HCT116 (cell line): ENCODE measurements at regions not wholly inside any gene's neighbourhood (a gene's known extent, or its start where the extent isn't known, plus 50 kb on each side); places are given as distances from the start of the nearest gene placed in this dataset.

Source experiments
- CEBPB ChIP-seq: IDR thresholded peaks from 2 replicates; pipeline ENCODE4 v1.6.1; 2012; ENCODE audit warnings: low read depth
- EZH2 ChIP-seq: fragments of 200-600 bp; sonication (generic); IDR thresholded peaks from 2 replicates; pipeline ENCODE4 v1.6.1; 2017; ENCODE audit warnings: antibody characterized with exemption, mixed run types
- FOSL1 ChIP-seq: IDR thresholded peaks from 2 replicates; pipeline ENCODE4 v1.6.1; 2012; ENCODE audit warnings: low read depth
- POLR2A ChIP-seq: IDR thresholded peaks from 2 replicates; pipeline ENCODE4 v1.7.0; 2011; ENCODE audit warnings: borderline replicate concordance; ENCODE audit not compliant: insufficient read depth, insufficient read length; ENCODE audit errors: extremely low read depth
- POLR2AphosphoS5 ChIP-seq: IDR thresholded peaks from 2 replicates; pipeline ENCODE4 v1.6.1; 2011; ENCODE audit warnings: mild to moderate bottlenecking, low read depth, low read length, moderate library complexity
- ZNF274 ChIP-seq: fragments of 200-500 bp; sonication (Bioruptor generic); IDR thresholded peaks from 2 replicates; pipeline ENCODE4 v1.6.1; 2014; ENCODE audit warnings: mild to moderate bottlenecking, low read depth, low read length, inconsistent platforms
- TF ChIP-seq, protein P1 (sequence below): IDR thresholded peaks from 2 replicates; pipeline ENCODE4 v1.6.1; 2012
- TF ChIP-seq, protein P2 (sequence below): IDR thresholded peaks from 2 replicates; pipeline ENCODE4 v1.6.1; 2011; ENCODE audit warnings: mild to moderate bottlenecking, low read length, moderate library complexity; ENCODE audit not compliant: insufficient replicate concordance; ENCODE audit errors: extremely low read depth
- TF ChIP-seq, protein P3 (sequence below), 3 experiments: fragments of 200-600 bp in 1 of 3; sonication (generic) in 1 of 3; IDR thresholded peaks in 2 of 3; conservative IDR thresholded peaks in 1 of 3; 2 replicates each; pipeline ENCODE4 v1.5.1; 2012 to 2017; ENCODE audit warnings: low read depth in 2 of 3, low read length in 2 of 3, antibody characterized with exemption in 1 of 3, borderline replicate concordance in 1 of 3, control low read depth in 1 of 3, mild to moderate bottlenecking in 1 of 3, mixed read lengths in 1 of 3, mixed run types in 1 of 3, moderate library complexity in 1 of 3; ENCODE audit not compliant: insufficient read depth in 1 of 3
- TF ChIP-seq, protein P4 (sequence below): IDR thresholded peaks from 2 replicates; pipeline ENCODE4 v1.6.1; 2012

DNA sequence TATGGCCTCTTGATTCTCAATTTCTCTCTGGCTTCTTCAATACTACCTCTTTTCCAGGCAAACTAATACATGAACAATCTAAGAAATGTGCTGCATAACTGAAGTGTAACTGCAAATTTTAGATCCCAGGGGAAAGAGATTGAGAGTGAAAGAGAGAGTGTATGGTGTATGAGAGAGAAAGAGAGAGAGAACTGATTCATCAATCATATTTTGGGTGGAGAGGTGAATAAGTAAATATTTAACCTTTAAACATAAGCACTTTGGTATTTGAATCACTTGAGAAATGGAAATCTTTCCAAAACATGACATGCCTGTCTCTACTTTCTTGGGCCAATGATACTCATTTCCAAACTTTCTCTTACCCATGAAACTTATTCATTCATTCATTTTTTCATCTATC lies 147.2 kb upstream of the DIPK2B start:
- no peak for TF ChIP-seq POLR2AphosphoS5
- no peak for TF ChIP-seq ZNF274
- TF ChIP-seq, protein P1, sequence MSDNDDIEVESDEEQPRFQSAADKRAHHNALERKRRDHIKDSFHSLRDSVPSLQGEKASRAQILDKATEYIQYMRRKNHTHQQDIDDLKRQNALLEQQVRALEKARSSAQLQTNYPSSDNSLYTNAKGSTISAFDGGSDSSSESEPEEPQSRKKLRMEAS = no peak
- TF ChIP-seq POLR2A = no peak
- TF ChIP-seq, protein P2, sequence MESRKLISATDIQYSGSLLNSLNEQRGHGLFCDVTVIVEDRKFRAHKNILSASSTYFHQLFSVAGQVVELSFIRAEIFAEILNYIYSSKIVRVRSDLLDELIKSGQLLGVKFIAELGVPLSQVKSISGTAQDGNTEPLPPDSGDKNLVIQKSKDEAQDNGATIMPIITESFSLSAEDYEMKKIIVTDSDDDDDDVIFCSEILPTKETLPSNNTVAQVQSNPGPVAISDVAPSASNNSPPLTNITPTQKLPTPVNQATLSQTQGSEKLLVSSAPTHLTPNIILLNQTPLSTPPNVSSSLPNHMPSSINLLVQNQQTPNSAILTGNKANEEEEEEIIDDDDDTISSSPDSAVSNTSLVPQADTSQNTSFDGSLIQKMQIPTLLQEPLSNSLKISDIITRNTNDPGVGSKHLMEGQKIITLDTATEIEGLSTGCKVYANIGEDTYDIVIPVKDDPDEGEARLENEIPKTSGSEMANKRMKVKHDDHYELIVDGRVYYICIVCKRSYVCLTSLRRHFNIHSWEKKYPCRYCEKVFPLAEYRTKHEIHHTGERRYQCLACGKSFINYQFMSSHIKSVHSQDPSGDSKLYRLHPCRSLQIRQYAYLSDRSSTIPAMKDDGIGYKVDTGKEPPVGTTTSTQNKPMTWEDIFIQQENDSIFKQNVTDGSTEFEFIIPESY = no peak
- TF ChIP-seq, protein P3, sequence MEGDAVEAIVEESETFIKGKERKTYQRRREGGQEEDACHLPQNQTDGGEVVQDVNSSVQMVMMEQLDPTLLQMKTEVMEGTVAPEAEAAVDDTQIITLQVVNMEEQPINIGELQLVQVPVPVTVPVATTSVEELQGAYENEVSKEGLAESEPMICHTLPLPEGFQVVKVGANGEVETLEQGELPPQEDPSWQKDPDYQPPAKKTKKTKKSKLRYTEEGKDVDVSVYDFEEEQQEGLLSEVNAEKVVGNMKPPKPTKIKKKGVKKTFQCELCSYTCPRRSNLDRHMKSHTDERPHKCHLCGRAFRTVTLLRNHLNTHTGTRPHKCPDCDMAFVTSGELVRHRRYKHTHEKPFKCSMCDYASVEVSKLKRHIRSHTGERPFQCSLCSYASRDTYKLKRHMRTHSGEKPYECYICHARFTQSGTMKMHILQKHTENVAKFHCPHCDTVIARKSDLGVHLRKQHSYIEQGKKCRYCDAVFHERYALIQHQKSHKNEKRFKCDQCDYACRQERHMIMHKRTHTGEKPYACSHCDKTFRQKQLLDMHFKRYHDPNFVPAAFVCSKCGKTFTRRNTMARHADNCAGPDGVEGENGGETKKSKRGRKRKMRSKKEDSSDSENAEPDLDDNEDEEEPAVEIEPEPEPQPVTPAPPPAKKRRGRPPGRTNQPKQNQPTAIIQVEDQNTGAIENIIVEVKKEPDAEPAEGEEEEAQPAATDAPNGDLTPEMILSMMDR (IDR thresholded peaks at IDR 0.05 in 2 of 3, conservative IDR thresholded peaks at IDR 0.05 in 1 of 3; ENCODE audit: borderline replicate concordance in 1 of 3, insufficient read depth in 1 of 3, low read depth in 2 of 3, low read length in 2 of 3) = no peak
- TF ChIP-seq CEBPB = no peak
- TF ChIP-seq FOSL1 = no peak
- no peak for TF ChIP-seq EZH2
- TF ChIP-seq, protein P4, sequence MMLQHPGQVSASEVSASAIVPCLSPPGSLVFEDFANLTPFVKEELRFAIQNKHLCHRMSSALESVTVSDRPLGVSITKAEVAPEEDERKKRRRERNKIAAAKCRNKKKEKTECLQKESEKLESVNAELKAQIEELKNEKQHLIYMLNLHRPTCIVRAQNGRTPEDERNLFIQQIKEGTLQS = no peak
